Activated CD4-positive, alpha-beta memory T cell treated with anti-CD3 and anti-CD28 coated beads for 36 hours (primary cell): ENCODE measurements at regions not wholly inside any gene's neighbourhood (a gene's known extent, or its start where the extent isn't known, plus 50 kb on each side); places are given as distances from the start of the nearest gene placed in this dataset.

ENCODE experiments used
- CTCF ChIA-PET: fragments of 350-600 bp; sonication (Branson Sonifier 250); formaldehyde crosslinking; loops from one replicate; lab custom pipeline; 2021; ENCODE audit warnings: antibody characterized with exemption, inconsistent platforms; lab: Charles Lee
- POLR2A ChIA-PET: fragments of 350-600 bp; sonication (Branson Sonifier 250); formaldehyde crosslinking; loops from one replicate; lab custom pipeline; 2021; ENCODE audit warnings: antibody characterized with exemption; lab: Charles Lee
- DNase-seq: peaks from one replicate; pipeline ENCODE4 v3.0.0-alpha.2; 2020
- H3K27ac Mint-ChIP-seq: one replicate; pipeline ENCODE4 v1.8.0; 2021; ENCODE audit warnings: mixed read lengths
- H3K27me3 Mint-ChIP-seq: one replicate; pipeline ENCODE4 v1.8.0; 2021; ENCODE audit warnings: mixed read lengths
- H3K36me3 Mint-ChIP-seq: one replicate; pipeline ENCODE4 v1.8.0; 2021; ENCODE audit warnings: mixed read lengths
- H3K4me1 Mint-ChIP-seq: one replicate; pipeline ENCODE4 v1.8.0; 2021; ENCODE audit warnings: low read depth, mixed read lengths
- H3K4me3 Mint-ChIP-seq: one replicate; pipeline ENCODE4 v1.8.0; 2021; ENCODE audit warnings: mild to moderate bottlenecking, mixed read lengths
- H3K9me3 Mint-ChIP-seq: one replicate; pipeline ENCODE4 v1.8.0; 2021; ENCODE audit warnings: mixed read lengths
- intact Hi-C: fragments of 100-400 bp; cut with micrococcal nuclease; formaldehyde crosslinking; loops from one replicate; pipeline ENCODE4 v1.15.1; 2023

- POLR2A ChIA-PET, result no interaction called here
- Mint-ChIP-seq H3K27ac (no peak overlapping the region), H3K9me3 (no peaks in the 10 kb centered on the region), H3K27me3 (no peaks in the 10 kb centered on the region), H3K4me1 (no peaks in the 10 kb centered on the region), H3K36me3 (no peaks in the 10 kb centered on the region), H3K4me3 (no peak overlapping the region)
- intact Hi-C loops, result no loop called here
- DNase-seq, result no peak
- CTCF ChIA-PET, result no interaction called here
Measured at GRCh38 chr13:67372868-67373464, 142.8 kb upstream of the PCDH9 start.

GRCh38 chr13:67369895-67370660, 139.9 kb upstream of the PCDH9 start:
- Mint-ChIP-seq H3K27ac (no peak overlapping the region), H3K36me3 (no peaks in the 10 kb centered on the region), H3K9me3 (no peaks in the 10 kb centered on the region), H3K27me3 (no peaks in the 10 kb centered on the region), H3K4me1 (no peaks in the 10 kb centered on the region), H3K4me3 (no peak overlapping the region)
- intact Hi-C loops, result no loop called here
- CTCF ChIA-PET, result no interaction called here
- POLR2A ChIA-PET, result no interaction called here
- DNase-seq, result no peak

GRCh38 chr13:67367399-67367798, 137.3 kb upstream of the PCDH9 start:
- ChIA-PET CTCF (no interaction called here), POLR2A (no interaction called here)
- intact Hi-C loops, result no loop called here
- no peaks in the 10 kb centered on the region for H3K36me3 Mint-ChIP-seq
- H3K4me3 Mint-ChIP-seq, result no peak overlapping the region
- no peaks in the 10 kb centered on the region for H3K9me3 Mint-ChIP-seq
- H3K27ac Mint-ChIP-seq, result no peak overlapping the region
- H3K4me1 Mint-ChIP-seq, result no peaks in the 10 kb centered on the region
- no peak for DNase-seq
- H3K27me3 Mint-ChIP-seq, result no peaks in the 10 kb centered on the region

- H3K4me1 Mint-ChIP-seq, result no peaks in the 10 kb centered on the region
- POLR2A ChIA-PET, result no interaction called here
- H3K9me3 Mint-ChIP-seq, result no peaks in the 10 kb centered on the region
- intact Hi-C loops, result no loop called here
- H3K36me3 Mint-ChIP-seq, result no peaks in the 10 kb centered on the region
- H3K27me3 Mint-ChIP-seq, result no peaks in the 10 kb centered on the region
- no peak overlapping the region for H3K27ac Mint-ChIP-seq
- no peak overlapping the region for H3K4me3 Mint-ChIP-seq
- DNase-seq, result no peak
- CTCF ChIA-PET, result no interaction called here
Measured at GRCh38 chr13:67366533-67366932, 136.4 kb upstream of the PCDH9 start.

- Mint-ChIP-seq H3K27ac (no peak overlapping the region), H3K9me3 (peaks cover 2% of the 10 kb centered on the region), H3K27me3 (no peaks in the 10 kb centered on the region), H3K4me1 (no peaks in the 10 kb centered on the region), H3K36me3 (no peaks in the 10 kb centered on the region), H3K4me3 (no peak overlapping the region)
- intact Hi-C loops, result no loop called here
- no peak for DNase-seq
- POLR2A ChIA-PET, result no interaction called here
- CTCF ChIA-PET, result no interaction called here
Measured at GRCh38 chr13:67355812-67356476, 125.8 kb upstream of the PCDH9 start.

- H3K9me3 Mint-ChIP-seq, result peaks cover 3% of the 10 kb centered on the region
- intact Hi-C loops, result no loop called here
- no peak overlapping the region for H3K4me3 Mint-ChIP-seq
- H3K27ac Mint-ChIP-seq, result no peak overlapping the region
- H3K36me3 Mint-ChIP-seq, result no peaks in the 10 kb centered on the region
- CTCF ChIA-PET, result no interaction called here
- DNase-seq, result no peak
- no peaks in the 10 kb centered on the region for H3K27me3 Mint-ChIP-seq
- POLR2A ChIA-PET, result no interaction called here
- no peaks in the 10 kb centered on the region for H3K4me1 Mint-ChIP-seq
Measured at GRCh38 chr13:67353941-67354340, 123.8 kb upstream of the PCDH9 start.

GRCh38 chr13:67353031-67353430, 122.9 kb upstream of the PCDH9 start:
- POLR2A ChIA-PET, result no interaction called here

GRCh38 chr13:67351909-67352308, 121.8 kb upstream of the PCDH9 start:
- ChIA-PET CTCF (no interaction called here), POLR2A (no interaction called here)
- H3K4me3 Mint-ChIP-seq, result no peak overlapping the region
- intact Hi-C loops, result no loop called here
- DNase-seq, result no peak
- no peak overlapping the region for H3K27ac Mint-ChIP-seq
- H3K9me3 Mint-ChIP-seq, result peaks cover 3% of the 10 kb centered on the region
- no peaks in the 10 kb centered on the region for H3K4me1 Mint-ChIP-seq
- no peaks in the 10 kb centered on the region for H3K36me3 Mint-ChIP-seq
- no peaks in the 10 kb centered on the region for H3K27me3 Mint-ChIP-seq

More at GRCh38 chr13:67353031-67353430, 122.9 kb upstream of the PCDH9 start:
- intact Hi-C loops, result no loop called here
- Mint-ChIP-seq H3K4me3 (no peak overlapping the region), H3K27me3 (no peaks in the 10 kb centered on the region), H3K36me3 (no peaks in the 10 kb centered on the region), H3K4me1 (no peaks in the 10 kb centered on the region), H3K27ac (no peak overlapping the region), H3K9me3 (peaks cover 3% of the 10 kb centered on the region)
- DNase-seq, result no peak
- CTCF ChIA-PET, result no interaction called here

- ChIA-PET CTCF (no interaction called here), POLR2A (no interaction called here)
- Mint-ChIP-seq H3K27me3 (no peaks in the 10 kb centered on the region), H3K27ac (no peak overlapping the region), H3K4me3 (no peak overlapping the region), H3K4me1 (no peaks in the 10 kb centered on the region), H3K9me3 (peaks cover 3% of the 10 kb centered on the region), H3K36me3 (no peaks in the 10 kb centered on the region)
- intact Hi-C loops, result no loop called here
- DNase-seq, result no peak
Measured at GRCh38 chr13:67351114-67351513, 121.0 kb upstream of the PCDH9 start.

- no peak overlapping the region for H3K27ac Mint-ChIP-seq
- no peaks in the 10 kb centered on the region for H3K4me1 Mint-ChIP-seq
- H3K9me3 Mint-ChIP-seq, result peaks cover 7% of the 10 kb centered on the region
- intact Hi-C loops, result no loop called here
- ChIA-PET CTCF (no interaction called here), POLR2A (no interaction called here)
- no peaks in the 10 kb centered on the region for H3K27me3 Mint-ChIP-seq
- H3K36me3 Mint-ChIP-seq, result no peaks in the 10 kb centered on the region
- no peak for DNase-seq
- H3K4me3 Mint-ChIP-seq, result no peak overlapping the region
Measured at GRCh38 chr13:67343777-67344176, 113.6 kb upstream of the PCDH9 start.

- no peaks in the 10 kb centered on the region for H3K36me3 Mint-ChIP-seq
- DNase-seq, result no peak
- H3K27me3 Mint-ChIP-seq, result no peaks in the 10 kb centered on the region
- intact Hi-C loops, result no loop called here
- no peak overlapping the region for H3K4me3 Mint-ChIP-seq
- peaks cover 13% of the 10 kb centered on the region for H3K9me3 Mint-ChIP-seq
- ChIA-PET CTCF (no interaction called here), POLR2A (no interaction called here)
- no peak overlapping the region for H3K27ac Mint-ChIP-seq
- no peaks in the 10 kb centered on the region for H3K4me1 Mint-ChIP-seq
Measured at GRCh38 chr13:67341406-67341805, 111.3 kb upstream of the PCDH9 start.

GRCh38 chr13:67330149-67330548, 100.0 kb upstream of the PCDH9 start:
- peaks cover 1% of the 10 kb centered on the region for H3K9me3 Mint-ChIP-seq
- H3K4me1 Mint-ChIP-seq, result no peaks in the 10 kb centered on the region
- intact Hi-C loops, result no loop called here
- POLR2A ChIA-PET, result no interaction called here
- H3K36me3 Mint-ChIP-seq, result no peaks in the 10 kb centered on the region
- H3K4me3 Mint-ChIP-seq, result no peak overlapping the region
- DNase-seq, result no peak
- no peak overlapping the region for H3K27ac Mint-ChIP-seq
- no peaks in the 10 kb centered on the region for H3K27me3 Mint-ChIP-seq
- CTCF ChIA-PET, result no interaction called here

GRCh38 chr13:67328895-67329294, 98.8 kb upstream of the PCDH9 start:
- no peak for DNase-seq
- Mint-ChIP-seq H3K36me3 (no peaks in the 10 kb centered on the region), H3K27me3 (no peaks in the 10 kb centered on the region), H3K4me1 (no peaks in the 10 kb centered on the region), H3K27ac (no peak overlapping the region), H3K9me3 (peaks cover 1% of the 10 kb centered on the region), H3K4me3 (no peak overlapping the region)
- CTCF ChIA-PET, result no interaction called here
- POLR2A ChIA-PET, result no interaction called here
- intact Hi-C loops, result no loop called here
